ENCODE measurements at regions not wholly inside any gene's neighbourhood (a gene's known extent, or its start where the extent isn't known, plus 50 kb on each side); places are given as distances from the start of the nearest gene placed in this dataset.
"Not testable (repeated sequence)": the region's sequence is repeated elsewhere in the genome, so short reads cannot be mapped to it uniquely, and the experiment has no call there.

GRCh38 chr3:96619475-96619874 lies 194.9 kb upstream of the EPHA6 start:
- no peak overlapping the region for H3K4me3 ChIP-seq (ENCODE audit: low read depth, low read length)
- no peak for TF ChIP-seq CTCF (IDR thresholded peaks at IDR 0.05; ENCODE audit: low read depth, low read length)
- in situ Hi-C loops (cut with HindIII; ENCODE audit: low sequenced_read_pairs), result no loop called here
- DNase-seq (ENCODE audit: low read depth, low spot score), result no peak

GRCh38 chr3:96622878-96623277 lies 191.5 kb upstream of the EPHA6 start:
- no peak for TF ChIP-seq CTCF (IDR thresholded peaks at IDR 0.05; ENCODE audit: low read depth, low read length)
- no peak overlapping the region for H3K4me3 ChIP-seq (ENCODE audit: low read depth, low read length)
- in situ Hi-C loops (cut with HindIII; ENCODE audit: low sequenced_read_pairs), result no loop called here
- no peak for DNase-seq (ENCODE audit: low read depth, low spot score)

GRCh38 chr3:96631050-96631449 lies 183.3 kb upstream of the EPHA6 start:
- no peak for DNase-seq (ENCODE audit: low read depth, low spot score)
- no peak for TF ChIP-seq CTCF (IDR thresholded peaks at IDR 0.05; ENCODE audit: low read depth, low read length)
- no peak overlapping the region for H3K4me3 ChIP-seq (ENCODE audit: low read depth, low read length)
- in situ Hi-C loops (cut with HindIII; ENCODE audit: low sequenced_read_pairs), result no loop called here

GRCh38 chr3:96646596-96646995 lies 167.8 kb upstream of the EPHA6 start:
- no peak for TF ChIP-seq CTCF (IDR thresholded peaks at IDR 0.05; ENCODE audit: low read depth, low read length)
- H3K4me3 ChIP-seq (ENCODE audit: low read depth, low read length), result no peak overlapping the region
- in situ Hi-C loops (cut with HindIII; ENCODE audit: low sequenced_read_pairs), result no loop called here
- no peak for DNase-seq (ENCODE audit: low read depth, low spot score)

DNA sequence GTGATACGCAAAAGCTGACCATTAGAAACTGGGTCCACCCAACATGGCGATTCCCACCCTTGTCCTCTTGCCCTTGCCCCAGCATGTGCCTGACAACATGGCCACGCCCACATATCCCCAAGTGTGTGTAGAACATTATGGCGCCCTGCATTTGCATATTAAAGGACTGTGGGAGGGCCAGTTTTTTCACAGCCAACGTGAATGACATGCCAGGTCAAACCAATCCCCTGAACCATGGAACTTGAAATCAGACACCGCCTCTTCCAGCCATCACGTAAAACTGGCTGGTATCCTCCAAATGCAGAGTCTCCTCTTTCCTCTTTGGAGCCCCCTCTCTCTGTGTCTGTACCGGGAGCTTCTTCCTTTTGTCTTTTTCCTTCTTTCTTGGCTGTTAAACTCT lies 156.7 kb upstream of the EPHA6 start:
- in situ Hi-C loops (cut with HindIII; ENCODE audit: low sequenced_read_pairs), result no loop called here
- H3K4me3 ChIP-seq (ENCODE audit: low read depth, low read length), result no peak overlapping the region
- TF ChIP-seq CTCF (IDR thresholded peaks at IDR 0.05; ENCODE audit: low read depth, low read length), result no peak
- no peak for DNase-seq (ENCODE audit: low read depth, low spot score)

DNA sequence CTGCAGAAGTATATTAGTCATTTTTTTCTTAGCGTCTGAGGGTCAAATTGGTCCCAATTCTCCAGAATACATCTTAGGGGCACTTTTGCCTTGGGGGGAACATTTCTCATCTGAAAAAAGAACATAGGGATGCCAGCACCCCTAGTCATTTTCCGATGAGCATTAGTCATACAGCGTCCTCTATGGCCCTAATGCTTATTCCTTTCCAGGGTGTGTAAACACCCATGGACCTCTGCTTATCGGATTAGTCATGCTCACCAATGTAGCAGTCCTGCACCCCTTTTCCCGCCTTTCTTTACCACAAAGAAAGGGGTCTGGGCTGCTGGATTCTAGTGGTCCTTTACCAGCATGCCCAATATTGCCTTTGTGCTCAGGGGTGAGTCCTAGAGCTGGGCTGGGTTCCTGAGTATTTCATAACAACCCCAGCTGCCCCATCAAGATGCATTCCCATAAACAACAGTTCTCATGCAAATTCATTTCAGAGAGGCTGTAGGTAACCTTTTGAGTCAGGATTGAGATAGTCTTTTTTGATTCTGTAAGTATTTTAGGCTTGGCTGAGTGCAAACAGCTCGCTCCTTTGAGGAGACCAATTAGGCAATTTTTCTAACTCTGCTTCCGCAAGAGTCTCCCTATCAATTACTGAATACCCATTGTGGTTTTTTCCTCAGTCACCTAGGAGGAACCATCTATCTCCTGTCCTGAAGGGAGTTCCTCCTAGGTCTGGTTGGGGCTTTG lies 142.4 kb upstream of the EPHA6 start:
- DNase-seq (ENCODE audit: low read depth, low spot score); in situ Hi-C loops (cut with HindIII; ENCODE audit: low sequenced_read_pairs); H3K4me3 ChIP-seq (ENCODE audit: low read depth, low read length): not testable (repeated sequence)

DNA sequence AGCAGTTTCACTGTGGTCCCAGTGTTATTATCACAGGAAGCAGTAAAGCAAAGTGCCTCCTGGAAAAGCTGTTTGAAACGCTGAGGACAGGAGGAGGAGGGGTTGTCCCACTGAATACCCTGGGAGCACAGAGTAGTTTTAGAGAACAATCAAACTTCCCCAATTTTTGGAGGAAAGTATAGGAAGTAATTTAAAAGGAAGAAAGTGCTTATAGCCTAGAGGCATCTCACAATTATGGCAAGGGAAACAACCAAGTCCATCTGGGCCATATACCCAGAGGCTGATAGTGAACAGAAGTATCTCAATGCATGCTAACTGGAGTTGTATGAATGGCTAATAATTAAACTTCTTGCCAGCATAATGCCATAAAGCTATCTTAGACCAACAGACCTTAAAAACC lies 137.2 kb upstream of the EPHA6 start:
- no peak for DNase-seq (ENCODE audit: low read depth, low spot score)
- in situ Hi-C loops (cut with HindIII; ENCODE audit: low sequenced_read_pairs), result no loop called here
- H3K4me3 ChIP-seq (ENCODE audit: low read depth, low read length), result no peak overlapping the region
- no peak for TF ChIP-seq CTCF (IDR thresholded peaks at IDR 0.05; ENCODE audit: low read depth, low read length)
